Liver (tissue), 3 donors: ENCODE measurements at regions not wholly inside any gene's neighbourhood (a gene's known extent, or its start where the extent isn't known, plus 50 kb on each side); places are given as distances from the start of the nearest gene placed in this dataset.

Experiments used
- ATF3 ChIP-seq: IDR thresholded peaks from 2 replicates; pipeline ENCODE4 v1.6.1; 2016; ENCODE audit warnings: antibody characterized with exemption
- EGR1 ChIP-seq, 2 donors: IDR thresholded peaks; 2 replicates each; pipeline ENCODE4 v1.6.1; 2016 to 2018; ENCODE audit warnings: antibody characterized with exemption in 2 of 2, low read depth in 2 of 2
- FOXA1 ChIP-seq: IDR thresholded peaks from 2 replicates; pipeline ENCODE4 v1.6.1; 2016; ENCODE audit warnings: antibody characterized with exemption
- FOXA2 ChIP-seq: IDR thresholded peaks from 2 replicates; pipeline ENCODE4 v1.6.1; 2016; ENCODE audit warnings: antibody characterized with exemption
- REST ChIP-seq: IDR thresholded peaks from 2 replicates; pipeline ENCODE4 v1.6.1; 2016; ENCODE audit warnings: antibody characterized with exemption, mild to moderate bottlenecking
- SP1 ChIP-seq: IDR thresholded peaks from 2 replicates; pipeline ENCODE4 v1.6.1; 2018; ENCODE audit warnings: antibody characterized with exemption, mild to moderate bottlenecking
- TAF1 ChIP-seq: conservative IDR thresholded peaks from 2 replicates; pipeline ENCODE4 v1.6.1; 2016; ENCODE audit warnings: antibody characterized with exemption, mild to moderate bottlenecking
- TF ChIP-seq, protein P1 (sequence below): fragments of 150-350 bp; IDR thresholded peaks from 2 replicates; pipeline ENCODE4 v1.5.1; 2017; ENCODE audit warnings: improper control_type of control experiment, low read depth, low read length; ENCODE audit not compliant: missing input control
- TF ChIP-seq, protein P2 (sequence below): IDR thresholded peaks from 2 replicates; pipeline ENCODE4 v1.6.1; 2016; ENCODE audit warnings: antibody characterized with exemption
- donor health status: healthy.
- donor health status: healthy.

DNA sequence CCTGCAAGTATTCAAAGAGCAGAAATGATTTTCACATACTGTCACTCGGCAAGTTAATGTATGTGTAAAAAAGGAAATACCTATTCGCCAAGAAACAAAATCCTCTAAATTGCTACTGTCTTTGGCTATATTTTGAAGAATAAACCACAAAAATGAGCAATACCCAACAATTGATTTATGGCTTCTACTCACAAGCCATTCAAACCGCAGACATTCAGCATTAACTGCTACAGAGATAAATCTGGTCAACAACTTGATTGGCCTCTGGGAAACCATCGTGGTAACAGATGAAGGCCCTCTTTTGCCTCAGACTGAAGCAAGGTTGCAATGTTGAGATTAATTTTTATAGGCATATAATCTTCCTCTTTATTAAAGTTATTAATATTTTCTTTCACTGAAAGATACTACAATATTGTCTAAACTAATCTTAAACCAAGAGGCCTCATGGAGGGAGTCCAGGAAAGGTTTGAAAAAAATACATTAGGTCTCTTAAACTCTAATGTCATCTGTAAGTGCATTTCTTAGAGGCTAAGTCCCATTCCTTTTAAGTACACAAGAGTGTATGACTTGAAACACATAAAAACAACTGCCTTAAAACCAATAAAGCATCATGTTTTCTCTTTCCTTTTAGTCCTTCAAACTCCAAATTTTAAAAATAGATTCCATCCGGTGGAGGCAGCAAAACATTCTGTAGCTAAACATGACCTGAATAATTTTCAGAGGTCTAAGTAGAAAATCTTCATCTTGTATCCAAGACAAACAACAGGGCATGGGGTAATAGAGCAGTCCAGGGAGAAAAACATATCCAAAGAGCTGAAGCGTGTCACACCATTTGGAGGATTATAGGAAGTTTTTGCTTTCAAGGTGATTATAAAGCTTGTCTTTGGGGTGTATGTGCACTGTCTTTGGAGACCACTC, 162.4 kb upstream of the TGFBR2 start:
- TF ChIP-seq, protein P1, sequence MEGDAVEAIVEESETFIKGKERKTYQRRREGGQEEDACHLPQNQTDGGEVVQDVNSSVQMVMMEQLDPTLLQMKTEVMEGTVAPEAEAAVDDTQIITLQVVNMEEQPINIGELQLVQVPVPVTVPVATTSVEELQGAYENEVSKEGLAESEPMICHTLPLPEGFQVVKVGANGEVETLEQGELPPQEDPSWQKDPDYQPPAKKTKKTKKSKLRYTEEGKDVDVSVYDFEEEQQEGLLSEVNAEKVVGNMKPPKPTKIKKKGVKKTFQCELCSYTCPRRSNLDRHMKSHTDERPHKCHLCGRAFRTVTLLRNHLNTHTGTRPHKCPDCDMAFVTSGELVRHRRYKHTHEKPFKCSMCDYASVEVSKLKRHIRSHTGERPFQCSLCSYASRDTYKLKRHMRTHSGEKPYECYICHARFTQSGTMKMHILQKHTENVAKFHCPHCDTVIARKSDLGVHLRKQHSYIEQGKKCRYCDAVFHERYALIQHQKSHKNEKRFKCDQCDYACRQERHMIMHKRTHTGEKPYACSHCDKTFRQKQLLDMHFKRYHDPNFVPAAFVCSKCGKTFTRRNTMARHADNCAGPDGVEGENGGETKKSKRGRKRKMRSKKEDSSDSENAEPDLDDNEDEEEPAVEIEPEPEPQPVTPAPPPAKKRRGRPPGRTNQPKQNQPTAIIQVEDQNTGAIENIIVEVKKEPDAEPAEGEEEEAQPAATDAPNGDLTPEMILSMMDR, result no peak
- TF ChIP-seq ATF3, result no peak
- TF ChIP-seq, protein P2, sequence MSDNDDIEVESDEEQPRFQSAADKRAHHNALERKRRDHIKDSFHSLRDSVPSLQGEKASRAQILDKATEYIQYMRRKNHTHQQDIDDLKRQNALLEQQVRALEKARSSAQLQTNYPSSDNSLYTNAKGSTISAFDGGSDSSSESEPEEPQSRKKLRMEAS, result no peak
- TF ChIP-seq REST, result no peak
- no peak for TF ChIP-seq SP1
- no peak for TF ChIP-seq EGR1 (IDR thresholded peaks at IDR 0.05; ENCODE audit: low read depth in 2 of 2)
- no peak for TF ChIP-seq FOXA2
- no peak for TF ChIP-seq FOXA1
- TF ChIP-seq TAF1, result no peak
